ENCODE measurements at regions not wholly inside any gene's neighbourhood (a gene's known extent, or its start where the extent isn't known, plus 50 kb on each side); places are given as distances from the start of the nearest gene placed in this dataset.

- DNase-seq (ENCODE audit: low read depth, low spot score), result peak; percentile 94
Measured at GRCh38 chr14:56918849-56919574, 108.7 kb upstream of the OTX2 start.

GRCh38 chr14:56905282-56905681 is 95.0 kb upstream of the OTX2 start:
- peak; percentile 86 for DNase-seq (ENCODE audit: low read depth, low spot score)

- DNase-seq (ENCODE audit: low read depth, low spot score), result no peak
Measured at GRCh38 chr14:56903304-56903969, 93.2 kb upstream of the OTX2 start.

- no peak for DNase-seq (ENCODE audit: low read depth, low spot score)
Measured at GRCh38 chr14:56902385-56902784, 92.1 kb upstream of the OTX2 start.

- no peak for DNase-seq (ENCODE audit: low read depth, low spot score)
Measured at GRCh38 chr14:56900726-56901125, 90.4 kb upstream of the OTX2 start.

- no peak for DNase-seq (ENCODE audit: low read depth, low spot score)
Measured at GRCh38 chr14:56899829-56900228, 89.5 kb upstream of the OTX2 start.

- no peak for DNase-seq (ENCODE audit: low read depth, low spot score)
Measured at GRCh38 chr14:56896922-56897321, 86.6 kb upstream of the OTX2 start.

GRCh38 chr14:56896231-56896630 is 86.0 kb upstream of the OTX2 start:
- DNase-seq (ENCODE audit: low read depth, low spot score), result no peak

GRCh38 chr14:56895154-56895553 is 84.9 kb upstream of the OTX2 start:
- DNase-seq (ENCODE audit: low read depth, low spot score), result no peak

- peak; percentile 87 for DNase-seq (ENCODE audit: low read depth, low spot score)
Measured at GRCh38 chr14:56894591-56894991, 84.3 kb upstream of the OTX2 start.

GRCh38 chr14:56892959-56893358 is 82.7 kb upstream of the OTX2 start:
- no peak for DNase-seq (ENCODE audit: low read depth, low spot score)

- DNase-seq (ENCODE audit: low read depth, low spot score), result no peak
Measured at GRCh38 chr14:56891226-56891625, 80.9 kb upstream of the OTX2 start.

- no peak for DNase-seq (ENCODE audit: low read depth, low spot score)
Measured at GRCh38 chr14:56889705-56890104, 79.4 kb upstream of the OTX2 start.

GRCh38 chr14:56888274-56888673 is 78.0 kb upstream of the OTX2 start:
- DNase-seq (ENCODE audit: low read depth, low spot score), result no peak

- DNase-seq (ENCODE audit: low read depth, low spot score), result no peak
Measured at GRCh38 chr14:56887216-56887615, 76.9 kb upstream of the OTX2 start.

- no peak for DNase-seq (ENCODE audit: low read depth, low spot score)
Measured at GRCh38 chr14:56886471-56887062, 76.3 kb upstream of the OTX2 start.

- DNase-seq (ENCODE audit: low read depth, low spot score), result no peak
Measured at GRCh38 chr14:56885825-56886224, 75.5 kb upstream of the OTX2 start.

GRCh38 chr14:56884617-56885016 is 74.3 kb upstream of the OTX2 start:
- no peak for DNase-seq (ENCODE audit: low read depth, low spot score)

GRCh38 chr14:56881181-56881580 is 70.9 kb upstream of the OTX2 start:
- DNase-seq (ENCODE audit: low read depth, low spot score), result no peak

GRCh38 chr14:56878766-56879165 is 68.5 kb upstream of the OTX2 start:
- no peak for DNase-seq (ENCODE audit: low read depth, low spot score)

GRCh38 chr14:56875104-56875675 is 64.9 kb upstream of the OTX2 start:
- no peak for DNase-seq (ENCODE audit: low read depth, low spot score)

GRCh38 chr14:56874375-56874774 is 64.1 kb upstream of the OTX2 start:
- DNase-seq (ENCODE audit: low read depth, low spot score), result no peak

GRCh38 chr14:56870336-56870735 is 60.1 kb upstream of the OTX2 start:
- DNase-seq (ENCODE audit: low read depth, low spot score), result no peak
